Loucy (cell line): ENCODE measurements at regions not wholly inside any gene's neighbourhood (a gene's known extent, or its start where the extent isn't known, plus 50 kb on each side); places are given as distances from the start of the nearest gene placed in this dataset.
"Not testable (repeated sequence)": the region's sequence is repeated elsewhere in the genome, so short reads cannot be mapped to it uniquely, and the experiment has no call there.

Source experiments
- H2AFZ ChIP-seq: fragments of 200-600 bp; sonication (generic); 2 replicates; pipeline ENCODE4 v1.6.0; 2016; ENCODE audit warnings: antibody characterized with exemption, mild to moderate bottlenecking, low read length, moderate library complexity
- H3F3A ChIP-seq: fragments of 200-600 bp; 2 replicates; pipeline ENCODE4 v1.6.0; 2016; ENCODE audit warnings: antibody characterized with exemption, low read depth, mild to moderate bottlenecking
- H3K27me3 ChIP-seq: fragments of 200-600 bp; sonication (generic); 2 replicates; pipeline ENCODE4 v1.6.1; 2014; ENCODE audit warnings: low read length, mild to moderate bottlenecking; ENCODE audit not compliant: insufficient read depth, poor library complexity, severe bottlenecking
- H3K36me3 ChIP-seq: fragments of 200-600 bp; sonication (generic); 2 replicates; pipeline ENCODE4 v1.6.1; 2016; ENCODE audit warnings: low read length; ENCODE audit not compliant: insufficient read depth
- H3K4me1 ChIP-seq: fragments of 200-600 bp; sonication (generic); 2 replicates; pipeline ENCODE4 v1.5.1; 2014; ENCODE audit warnings: low read length, mild to moderate bottlenecking; ENCODE audit not compliant: insufficient read depth, poor library complexity, severe bottlenecking
- H3K4me2 ChIP-seq: fragments of 200-600 bp; sonication (generic); 2 replicates; pipeline ENCODE4 v1.6.0; 2014; ENCODE audit warnings: antibody characterized with exemption, low read length, low read depth, mild to moderate bottlenecking; ENCODE audit not compliant: poor library complexity, severe bottlenecking
- H3K4me3 ChIP-seq: fragments of 200-600 bp; sonication (generic); 2 replicates; pipeline ENCODE4 v1.5.1; 2014; ENCODE audit warnings: low read length, mild to moderate bottlenecking, mixed read lengths; ENCODE audit not compliant: poor library complexity, severe bottlenecking
- H3K79me2 ChIP-seq: fragments of 200-600 bp; sonication (generic); 2 replicates; pipeline ENCODE4 v1.6.1; 2014; ENCODE audit warnings: low read length; ENCODE audit not compliant: insufficient read depth
- H3K9ac ChIP-seq: fragments of 200-600 bp; sonication (generic); 2 replicates; pipeline ENCODE4 v1.6.0; 2014; ENCODE audit warnings: mild to moderate bottlenecking, low read depth, low read length, moderate library complexity; ENCODE audit not compliant: poor library complexity, severe bottlenecking
- H3K9me2 ChIP-seq: fragments of 200-600 bp; sonication (generic); replicated peaks from 2 replicates; pipeline ENCODE4 v1.6.1; 2016; ENCODE audit warnings: low read depth, low read length, mixed read lengths
- H3K9me3 ChIP-seq: fragments of 200-600 bp; sonication (generic); 2 replicates; pipeline ENCODE4 v1.6.1; 2014; ENCODE audit warnings: mild to moderate bottlenecking, antibody characterized with exemption, low read length, low read depth; ENCODE audit not compliant: insufficient read depth
- H4K20me1 ChIP-seq: fragments of 200-600 bp; sonication (generic); 2 replicates; pipeline ENCODE4 v1.6.0; 2014; ENCODE audit warnings: antibody characterized with exemption, low read length, mild to moderate bottlenecking; ENCODE audit not compliant: insufficient read depth, poor library complexity, severe bottlenecking
- CTCF ChIP-seq: fragments of 200-600 bp; sonication (generic); conservative IDR thresholded peaks from 2 replicates; pipeline ENCODE4 v1.5.1; 2014; ENCODE audit warnings: mild to moderate bottlenecking, antibody characterized with exemption, low read length
- EZH2phosphoT487 ChIP-seq: fragments of 200-600 bp; IDR thresholded peaks from 2 replicates; pipeline ENCODE4 v1.6.1; 2018; ENCODE audit warnings: antibody characterized with exemption, mild to moderate bottlenecking, moderate library complexity, borderline replicate concordance

GRCh38 chr5:124888622-124889485 is 142.4 kb upstream of the ZNF608 start:
- TF ChIP-seq EZH2phosphoT487 (no peak), CTCF (no peak)
- no peak overlapping the region for H3K4me3 ChIP-seq
- no peaks in the 10 kb centered on the region for H3K79me2 ChIP-seq
- no peaks in the 10 kb centered on the region for H3K9me2 ChIP-seq
- H4K20me1 ChIP-seq: no peaks in the 10 kb centered on the region
- H3K4me2 ChIP-seq: no peak overlapping the region
- no peak overlapping the region for H2AFZ ChIP-seq
- peaks cover 5% of the 10 kb centered on the region for H3K4me1 ChIP-seq
- H3K9me3 ChIP-seq: no peaks in the 10 kb centered on the region
- no peaks in the 10 kb centered on the region for H3F3A ChIP-seq
- H3K27me3 ChIP-seq: no peaks in the 10 kb centered on the region
- no peak overlapping the region for H3K9ac ChIP-seq
- H3K36me3 ChIP-seq: no peaks in the 10 kb centered on the region

- Histone ChIP-seq H3K9ac (no peak overlapping the region), H3K4me3 (no peak overlapping the region), H3K4me1 (peaks cover 5% of the 10 kb centered on the region), H3K27me3 (no peaks in the 10 kb centered on the region), H3K9me3 (no peaks in the 10 kb centered on the region), H3K79me2 (no peaks in the 10 kb centered on the region), H4K20me1 (no peaks in the 10 kb centered on the region), H2AFZ (no peak overlapping the region), H3K4me2 (no peak overlapping the region), H3F3A (no peaks in the 10 kb centered on the region), H3K9me2 (no peaks in the 10 kb centered on the region), H3K36me3 (no peaks in the 10 kb centered on the region)
- TF ChIP-seq CTCF (no peak), EZH2phosphoT487 (no peak)
Observed at GRCh38 chr5:124889486-124889825, 143.0 kb upstream of the ZNF608 start.

GRCh38 chr5:124889850-124890249 is 143.4 kb upstream of the ZNF608 start:
- Histone ChIP-seq H3K4me1 (peaks cover 5% of the 10 kb centered on the region), H3K4me3 (no peak overlapping the region), H3K9me2 (no peaks in the 10 kb centered on the region), H3K27me3 (no peaks in the 10 kb centered on the region), H3K9me3 (no peaks in the 10 kb centered on the region), H3K4me2 (no peak overlapping the region), H3F3A (no peaks in the 10 kb centered on the region), H2AFZ (no peak overlapping the region), H3K79me2 (no peaks in the 10 kb centered on the region), H3K9ac (no peak overlapping the region), H3K36me3 (no peaks in the 10 kb centered on the region), H4K20me1 (no peaks in the 10 kb centered on the region)
- TF ChIP-seq EZH2phosphoT487: no peak
- no peak for TF ChIP-seq CTCF

GRCh38 chr5:124890442-124890841 is 144.0 kb upstream of the ZNF608 start:
- not testable (repeated sequence) for H3K79me2 ChIP-seq, H3K9me3 ChIP-seq

More at GRCh38 chr5:124890442-124890841, 144.0 kb upstream of the ZNF608 start:
- not testable (repeated sequence) for H3K9me2 ChIP-seq, H3K9ac ChIP-seq, H3K4me2 ChIP-seq, H3K4me3 ChIP-seq, H3F3A ChIP-seq, H4K20me1 ChIP-seq, H2AFZ ChIP-seq, H3K27me3 ChIP-seq, H3K4me1 ChIP-seq, H3K36me3 ChIP-seq
